H1 (cell line): ENCODE measurements at regions not wholly inside any gene's neighbourhood (a gene's known extent, or its start where the extent isn't known, plus 50 kb on each side); places are given as distances from the start of the nearest gene placed in this dataset.

Source experiments
- CTCF ChIA-PET: fragments of 300-600 bp; sonication (Branson Sonifier 250); formaldehyde crosslinking; loops from one replicate; lab custom pipeline; 2021; ENCODE audit not compliant: partially characterized antibody; lab: Charles Lee
- POLR2A ChIA-PET: fragments of 300-600 bp; sonication (Branson Sonifier 250); formaldehyde crosslinking; loops from one replicate; lab custom pipeline; 2021; ENCODE audit warnings: inconsistent platforms; ENCODE audit not compliant: partially characterized antibody; lab: Charles Lee
- DNase-seq, 2 experiments: peaks; one replicate each; pipeline versions ENCODE4 v3.0.0 to v3.0.0-alpha.2; 2010 to 2022; ENCODE audit warnings: low spot score in 2 of 2, low read depth in 1 of 2, mixed read lengths in 1 of 2
- FAIRE-seq: peaks from 2 replicates; lab custom pipeline; 2011; peaks lifted over from hg19 to GRCh38; lab: Jason Lieb, UNC
- H2AFZ ChIP-seq: 2 replicates; pipeline ENCODE4 v1.8.1; 2012; ENCODE audit warnings: low read length, inconsistent platforms
- H2AK5ac ChIP-seq: 2 replicates; pipeline ENCODE4 v1.6.1; 2013; ENCODE audit warnings: low read depth, low read length
- H2BK120ac ChIP-seq: replicated peaks from 2 replicates; pipeline ENCODE3; 2013; ENCODE audit warnings: low read depth, low read length, inconsistent platforms
- H2BK12ac ChIP-seq: 2 replicates; pipeline ENCODE4 v1.6.1; 2013; ENCODE audit warnings: low read depth, low read length
- H2BK15ac ChIP-seq: 2 replicates; pipeline ENCODE4 v1.6.1; 2013; ENCODE audit warnings: low read length
- H2BK20ac ChIP-seq: 2 replicates; pipeline ENCODE4 v1.6.1; 2013; ENCODE audit warnings: low read length
- H2BK5ac ChIP-seq: 2 replicates; pipeline ENCODE4 v1.6.1; 2013; ENCODE audit warnings: low read depth, low read length
- H3K14ac ChIP-seq: 2 replicates; pipeline ENCODE4 v1.6.1; 2013; ENCODE audit warnings: inconsistent platforms; ENCODE audit not compliant: insufficient read length
- H3K18ac ChIP-seq: 2 replicates; pipeline ENCODE4 v1.6.1; 2013; ENCODE audit warnings: low read length; ENCODE audit errors: extremely low read depth
- H3K23ac ChIP-seq: 2 replicates; pipeline ENCODE4 v1.6.1; 2013; ENCODE audit warnings: inconsistent platforms; ENCODE audit not compliant: insufficient read length
- H3K23me2 ChIP-seq: 2 replicates; pipeline ENCODE4 v1.6.1; 2013; ENCODE audit warnings: low read depth, low read length
- H3K27ac ChIP-seq: 2 replicates; pipeline ENCODE4 v1.6.1; 2011; ENCODE audit warnings: low read depth, low read length, inconsistent platforms
- H3K27me3 ChIP-seq, 4 experiments: replicated peaks in 1 of 4; 1 replicate in 1 of 4; 2 replicates in 3 of 4; pipeline versions ENCODE4 v1.6.1 to v1.8.1; 2011 to 2013; ENCODE audit warnings: low read length in 3 of 4, mild to moderate bottlenecking in 3 of 4, inconsistent platforms in 2 of 4, mixed read lengths in 2 of 4, moderate library complexity in 1 of 4; ENCODE audit not compliant: control insufficient read depth in 3 of 4, insufficient read depth in 3 of 4; ENCODE audit errors: extremely low read depth in 1 of 4
- H3K36me3 ChIP-seq, 4 experiments: 2 replicates each; pipeline versions ENCODE4 v1.6.1 to v1.8.1; 2011 to 2013; ENCODE audit warnings: mild to moderate bottlenecking in 4 of 4, low read length in 3 of 4, moderate library complexity in 2 of 4, control low read depth in 1 of 4, inconsistent platforms in 1 of 4; ENCODE audit not compliant: insufficient read depth in 4 of 4, control insufficient read depth in 2 of 4
- H3K4ac ChIP-seq: replicated peaks from 2 replicates; pipeline ENCODE3; 2013; ENCODE audit warnings: low read length, low read depth, mixed read lengths, inconsistent platforms; ENCODE audit not compliant: insufficient read length
- H3K4me1 ChIP-seq, 4 experiments: replicated peaks in 1 of 4; 1 replicate in 1 of 4; 2 replicates in 3 of 4; pipeline versions ENCODE4 v1.6.1 to v1.8.1; 2011 to 2013; ENCODE audit warnings: low read length in 3 of 4, inconsistent platforms in 2 of 4, mixed read lengths in 1 of 4; ENCODE audit not compliant: insufficient read depth in 4 of 4, control insufficient read depth in 3 of 4
- H3K4me2 ChIP-seq, 2 experiments: 2 replicates each; pipeline versions ENCODE4 v1.6.1 to v1.8.1; 2011 to 2013; ENCODE audit warnings: low read depth in 2 of 2, low read length in 2 of 2, control low read depth in 1 of 2, inconsistent platforms in 1 of 2, mild to moderate bottlenecking in 1 of 2; ENCODE audit not compliant: insufficient read depth in 1 of 2
- H3K4me3 ChIP-seq, 4 experiments: fragments of 200-600, 300-600 bp in 1 of 4; sonication (generic), shearing (Covaris generic), sonication (Bioruptor Twin) in 1 of 4; 2 replicates each; pipeline versions ENCODE4 v1.5.1 to v1.8.1; 2011 to 2016; ENCODE audit warnings: low read length in 4 of 4, low read depth in 3 of 4, control low read depth in 2 of 4, inconsistent platforms in 2 of 4, mild to moderate bottlenecking in 2 of 4, mixed read lengths in 1 of 4, moderate library complexity in 1 of 4; ENCODE audit not compliant: insufficient read depth in 2 of 4; ENCODE audit errors: extremely low read depth in 1 of 4
- H3K56ac ChIP-seq: replicated peaks from 2 replicates; pipeline ENCODE3; 2013; ENCODE audit warnings: low read depth, mild to moderate bottlenecking, mixed read lengths, low read length, inconsistent platforms; ENCODE audit not compliant: insufficient read length
- H3K79me1 ChIP-seq: 2 replicates; pipeline ENCODE4 v1.6.1; 2013; ENCODE audit warnings: low read depth, low read length, control low read depth
- H3K79me2 ChIP-seq, 2 experiments: 2 replicates each; pipeline versions ENCODE4 v1.6.1 to v1.8.1; 2012 to 2013; ENCODE audit warnings: low read length in 2 of 2, mild to moderate bottlenecking in 2 of 2, inconsistent platforms in 1 of 2; ENCODE audit not compliant: insufficient read depth in 2 of 2, control insufficient read depth in 1 of 2
- H3K9ac ChIP-seq, 4 experiments: replicated peaks in 1 of 4; 1 replicate in 1 of 4; 2 replicates in 3 of 4; pipeline versions ENCODE4 v1.6.1 to v1.8.1; 2011 to 2013; ENCODE audit warnings: low read depth in 3 of 4, low read length in 3 of 4, control low read depth in 2 of 4, mild to moderate bottlenecking in 2 of 4, moderate library complexity in 2 of 4, inconsistent platforms in 1 of 4; ENCODE audit errors: extremely low read depth in 1 of 4
- H3K9me3 ChIP-seq, 2 experiments: 2 replicates each; pipeline versions ENCODE4 v1.6.1 to v1.8.1; 2012 to 2013; ENCODE audit warnings: mild to moderate bottlenecking in 2 of 2, moderate library complexity in 2 of 2, control low read depth in 1 of 2, inconsistent platforms in 1 of 2, low read depth in 1 of 2, low read length in 1 of 2, mixed read lengths in 1 of 2; ENCODE audit not compliant: insufficient read depth in 2 of 2
- H4K20me1 ChIP-seq, 2 experiments: replicated peaks in 1 of 2; 2 replicates each; pipeline versions ENCODE3 to v1.8.1; 2011 to 2013; ENCODE audit warnings: inconsistent platforms in 2 of 2, low read length in 2 of 2, mild to moderate bottlenecking in 1 of 2; ENCODE audit not compliant: insufficient read depth in 2 of 2, control insufficient read depth in 1 of 2
- H4K5ac ChIP-seq: 2 replicates; pipeline ENCODE4 v1.6.1; 2013; ENCODE audit warnings: low read length, low read depth, mixed read lengths, inconsistent platforms; ENCODE audit not compliant: insufficient read length
- H4K8ac ChIP-seq: 2 replicates; pipeline ENCODE4 v1.8.0; 2013; ENCODE audit warnings: mild to moderate bottlenecking, moderate library complexity, low read length, inconsistent platforms; ENCODE audit not compliant: insufficient read depth; ENCODE audit errors: extremely low read depth
- H4K91ac ChIP-seq: replicated peaks from 2 replicates; pipeline ENCODE3; 2013; ENCODE audit warnings: low read length, mixed read lengths, inconsistent platforms; ENCODE audit not compliant: insufficient read length
- ASH2L ChIP-seq: fragments of 200-600, 300-600 bp; sonication (generic); IDR thresholded peaks from one replicate; pipeline ENCODE4 v1.7.1; 2017; ENCODE audit warnings: low read length
- WGBS, 2 experiments: shearing (Covaris generic) in 1 of 2; methylation state at CpG; one replicate each; pipeline versions ENCODE4 v1.1.6 to v1.1.7; 2013 to 2015; ENCODE audit warnings: low lambda C conversion rate in 2 of 2, mixed read lengths in 2 of 2, inconsistent platforms in 1 of 2, low coverage in 1 of 2, missing lambda C conversion rate in 1 of 2; ENCODE audit not compliant: insufficient replicate concordance in 2 of 2, insufficient coverage in 1 of 2, insufficient read length in 1 of 2; ENCODE audit errors: extremely low coverage in 1 of 2, missing lambda C conversion rate in 1 of 2; 5-methylcytosine and 5-hydroxymethylcytosine counted together
- TF ChIP-seq, protein P1 (sequence below): IDR thresholded peaks from 2 replicates; pipeline ENCODE4 v1.6.1; 2012; ENCODE audit warnings: inconsistent platforms

DNA sequence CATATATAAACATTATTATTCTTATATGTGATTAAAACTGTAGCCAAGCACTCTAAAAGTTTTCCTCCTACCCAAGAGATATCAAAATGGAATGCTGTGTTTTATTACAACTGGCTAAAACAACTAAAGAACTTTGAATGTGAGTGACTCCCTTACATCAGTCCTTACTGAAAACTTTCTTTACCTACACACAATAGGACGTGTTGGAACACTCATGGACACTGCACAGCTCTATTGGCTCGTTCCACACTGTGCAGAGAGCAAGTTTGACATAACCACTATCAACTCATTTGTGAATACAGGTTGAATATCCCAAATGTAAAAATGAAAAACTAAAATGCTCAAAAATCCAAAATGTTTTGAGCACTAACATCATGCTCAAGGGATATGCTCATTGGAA is 650.6 kb downstream of the SLC4A3 start:
- no peak for TF ChIP-seq ASH2L
- TF ChIP-seq, protein P1, sequence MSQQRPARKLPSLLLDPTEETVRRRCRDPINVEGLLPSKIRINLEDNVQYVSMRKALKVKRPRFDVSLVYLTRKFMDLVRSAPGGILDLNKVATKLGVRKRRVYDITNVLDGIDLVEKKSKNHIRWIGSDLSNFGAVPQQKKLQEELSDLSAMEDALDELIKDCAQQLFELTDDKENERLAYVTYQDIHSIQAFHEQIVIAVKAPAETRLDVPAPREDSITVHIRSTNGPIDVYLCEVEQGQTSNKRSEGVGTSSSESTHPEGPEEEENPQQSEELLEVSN = no peak
- Histone ChIP-seq H3K4ac (no peak overlapping the region), H2AK5ac (no peak overlapping the region), H2BK12ac (no peak overlapping the region), H3K79me2 (no peaks in the 10 kb centered on the region), H3K27ac (no peak overlapping the region), H3K4me1 (no peaks in the 10 kb centered on the region), H3K14ac (no peak overlapping the region), H4K20me1 (no peaks in the 10 kb centered on the region), H3K56ac (no peak overlapping the region), H3K9ac (no peak overlapping the region), H3K18ac (no peak overlapping the region), H3K9me3 (no peaks in the 10 kb centered on the region), H2BK20ac (no peak overlapping the region), H2BK5ac (no peak overlapping the region), H3K79me1 (no peaks in the 10 kb centered on the region), H4K5ac (no peak overlapping the region), H3K4me2 (no peak overlapping the region), H2BK120ac (no peak overlapping the region), H3K36me3 (no peaks in the 10 kb centered on the region), H2BK15ac (no peak overlapping the region), H4K91ac (no peak overlapping the region), H3K27me3 (no peaks in the 10 kb centered on the region), H4K8ac (no peak overlapping the region), H3K4me3 (no peak overlapping the region), H3K23me2 (no peaks in the 10 kb centered on the region), H3K23ac (no peak overlapping the region), H2AFZ (no peak overlapping the region)
- ChIA-PET CTCF (no interaction called here), POLR2A (no interaction called here)
- DNase-seq (no peak), FAIRE-seq (no peak)
- WGBS, 2 experiments = 87% methylated on average over 2 of the region's 2 CpGs; no CpG with 5 or more reads in 1 of the 2 experiments
